ENCODE measurements at regions not wholly inside any gene's neighbourhood (a gene's known extent, or its start where the extent isn't known, plus 50 kb on each side); places are given as distances from the start of the nearest gene placed in this dataset.

DNA sequence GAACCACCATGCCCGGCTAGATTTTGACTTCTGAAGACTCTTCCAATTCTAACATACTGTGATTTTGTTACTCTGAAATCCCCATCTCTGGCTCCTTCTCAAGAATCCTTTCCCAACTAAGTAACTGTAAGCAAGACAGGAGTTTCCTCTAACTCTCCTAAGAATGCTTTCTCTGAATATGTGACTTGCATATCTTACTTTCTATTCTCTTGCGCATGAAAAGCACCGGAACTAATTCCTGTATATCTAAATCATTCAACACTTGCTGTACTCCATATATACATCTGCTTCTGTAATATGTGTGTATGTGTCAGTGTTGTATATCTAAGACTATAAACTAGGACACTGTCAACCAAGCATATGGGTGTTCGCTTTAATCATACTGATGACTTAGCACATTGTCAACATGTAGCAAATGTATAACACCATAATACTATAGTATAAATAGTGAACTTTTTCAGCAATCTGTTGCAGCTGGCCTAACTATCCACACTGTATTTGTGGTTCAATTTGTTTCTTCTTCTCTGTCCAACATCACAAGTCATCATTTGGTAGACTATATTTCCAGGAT lies 108.1 kb upstream of the PRDM1 start:
- H3K4me3 ChIP-seq (ENCODE audit: low read depth, low read length) = no peak overlapping the region
- no peak for DNase-seq (ENCODE audit: low read depth)
- no peak for TF ChIP-seq MAX (IDR thresholded peaks at IDR 0.05; ENCODE audit: low read depth, low read length)
- no peak for TF ChIP-seq MYC (IDR thresholded peaks at IDR 0.05; ENCODE audit: low read depth, low read length)
- TF ChIP-seq, protein P1, sequence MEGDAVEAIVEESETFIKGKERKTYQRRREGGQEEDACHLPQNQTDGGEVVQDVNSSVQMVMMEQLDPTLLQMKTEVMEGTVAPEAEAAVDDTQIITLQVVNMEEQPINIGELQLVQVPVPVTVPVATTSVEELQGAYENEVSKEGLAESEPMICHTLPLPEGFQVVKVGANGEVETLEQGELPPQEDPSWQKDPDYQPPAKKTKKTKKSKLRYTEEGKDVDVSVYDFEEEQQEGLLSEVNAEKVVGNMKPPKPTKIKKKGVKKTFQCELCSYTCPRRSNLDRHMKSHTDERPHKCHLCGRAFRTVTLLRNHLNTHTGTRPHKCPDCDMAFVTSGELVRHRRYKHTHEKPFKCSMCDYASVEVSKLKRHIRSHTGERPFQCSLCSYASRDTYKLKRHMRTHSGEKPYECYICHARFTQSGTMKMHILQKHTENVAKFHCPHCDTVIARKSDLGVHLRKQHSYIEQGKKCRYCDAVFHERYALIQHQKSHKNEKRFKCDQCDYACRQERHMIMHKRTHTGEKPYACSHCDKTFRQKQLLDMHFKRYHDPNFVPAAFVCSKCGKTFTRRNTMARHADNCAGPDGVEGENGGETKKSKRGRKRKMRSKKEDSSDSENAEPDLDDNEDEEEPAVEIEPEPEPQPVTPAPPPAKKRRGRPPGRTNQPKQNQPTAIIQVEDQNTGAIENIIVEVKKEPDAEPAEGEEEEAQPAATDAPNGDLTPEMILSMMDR (IDR thresholded peaks at IDR 0.05; ENCODE audit: low read depth, low read length) = no peak
- TF ChIP-seq POLR2A (IDR thresholded peaks at IDR 0.05; ENCODE audit: extremely low read depth, insufficient read length) = no peak

GRCh38 chr6:105974986-105975385 lies 111.2 kb upstream of the PRDM1 start:
- no peak overlapping the region for H3K4me3 ChIP-seq (ENCODE audit: low read depth, low read length)
- no peak for DNase-seq (ENCODE audit: low read depth)
- no peak for TF ChIP-seq MYC (IDR thresholded peaks at IDR 0.05; ENCODE audit: low read depth, low read length)
- no peak for TF ChIP-seq MAX (IDR thresholded peaks at IDR 0.05; ENCODE audit: low read depth, low read length)
- TF ChIP-seq POLR2A (IDR thresholded peaks at IDR 0.05; ENCODE audit: extremely low read depth, insufficient read length) = no peak

- no peak overlapping the region for H3K4me3 ChIP-seq (ENCODE audit: low read depth, low read length)
- no peak for DNase-seq (ENCODE audit: low read depth)
- TF ChIP-seq MYC (IDR thresholded peaks at IDR 0.05; ENCODE audit: low read depth, low read length) = no peak
Observed at GRCh38 chr6:105972440-105972839, 113.7 kb upstream of the PRDM1 start.

GRCh38 chr6:105968603-105969333 lies 117.4 kb upstream of the PRDM1 start:
- no peak overlapping the region for H3K4me3 ChIP-seq (ENCODE audit: low read depth, low read length)
- no peak for DNase-seq (ENCODE audit: low read depth)
- TF ChIP-seq POLR2A (IDR thresholded peaks at IDR 0.05; ENCODE audit: extremely low read depth, insufficient read length) (no peak), MYC (IDR thresholded peaks at IDR 0.05; ENCODE audit: low read depth, low read length) (no peak), MAX (IDR thresholded peaks at IDR 0.05; ENCODE audit: low read depth, low read length) (no peak)
- TF ChIP-seq, protein P1 (IDR thresholded peaks at IDR 0.05; ENCODE audit: low read depth, low read length) = no peak

DNA sequence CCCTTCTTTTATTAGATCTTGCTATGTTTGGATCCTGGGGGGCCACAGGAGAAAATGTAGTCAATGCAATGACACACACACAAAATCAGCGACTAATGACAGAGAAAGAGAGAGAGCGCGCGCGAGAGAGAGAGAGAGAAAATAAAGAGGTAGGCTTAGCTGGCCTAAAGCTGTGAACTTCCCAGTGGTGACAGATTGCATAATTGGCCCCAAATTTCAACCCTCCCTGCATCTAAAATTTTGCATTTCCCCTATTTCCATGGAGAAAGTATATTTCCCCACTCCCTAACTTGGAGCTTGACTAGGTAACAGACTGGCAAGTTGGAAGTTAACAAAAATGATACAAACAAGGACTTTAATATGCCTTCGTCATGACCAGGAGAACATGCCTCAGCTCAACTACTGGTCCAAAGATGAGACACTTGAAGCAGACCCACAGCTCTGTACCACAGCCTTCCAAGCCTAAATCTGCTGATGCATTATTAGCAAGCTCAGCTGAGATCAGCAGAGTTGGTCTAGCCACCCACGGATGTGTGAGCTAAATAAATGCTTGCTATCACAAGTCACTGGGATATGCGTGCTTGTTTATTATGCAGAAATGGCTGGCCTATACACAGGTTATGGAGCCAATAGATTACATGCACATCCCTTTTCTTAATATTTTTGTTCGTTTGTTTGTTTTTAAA lies 118.1 kb upstream of the PRDM1 start:
- TF ChIP-seq POLR2A (IDR thresholded peaks at IDR 0.05; ENCODE audit: extremely low read depth, insufficient read length) = no peak
- no peak for DNase-seq (ENCODE audit: low read depth)
- H3K4me3 ChIP-seq (ENCODE audit: low read depth, low read length) = no peak overlapping the region

- no peak overlapping the region for H3K4me3 ChIP-seq (ENCODE audit: low read depth, low read length)
- no peak for DNase-seq (ENCODE audit: low read depth)
- TF ChIP-seq MYC (IDR thresholded peaks at IDR 0.05; ENCODE audit: low read depth, low read length) (no peak), POLR2A (IDR thresholded peaks at IDR 0.05; ENCODE audit: extremely low read depth, insufficient read length) (no peak), MAX (IDR thresholded peaks at IDR 0.05; ENCODE audit: low read depth, low read length) (no peak)
- TF ChIP-seq, protein P1 (IDR thresholded peaks at IDR 0.05; ENCODE audit: low read depth, low read length) = no peak
Observed at GRCh38 chr6:105966481-105966880, 119.7 kb upstream of the PRDM1 start.

- H3K4me3 ChIP-seq (ENCODE audit: low read depth, low read length) = no peak overlapping the region
- DNase-seq (ENCODE audit: low read depth) = no peak
- no peak for TF ChIP-seq MAX (IDR thresholded peaks at IDR 0.05; ENCODE audit: low read depth, low read length)
- no peak for TF ChIP-seq POLR2A (IDR thresholded peaks at IDR 0.05; ENCODE audit: extremely low read depth, insufficient read length)
- TF ChIP-seq MYC (IDR thresholded peaks at IDR 0.05; ENCODE audit: low read depth, low read length) = no peak
- TF ChIP-seq, protein P1 (IDR thresholded peaks at IDR 0.05; ENCODE audit: low read depth, low read length) = no peak
Observed at GRCh38 chr6:105964979-105965760, 121.0 kb upstream of the PRDM1 start.
